ENCODE measurements at regions not wholly inside any gene's neighbourhood (a gene's known extent, or its start where the extent isn't known, plus 50 kb on each side); places are given as distances from the start of the nearest gene placed in this dataset.

DNA sequence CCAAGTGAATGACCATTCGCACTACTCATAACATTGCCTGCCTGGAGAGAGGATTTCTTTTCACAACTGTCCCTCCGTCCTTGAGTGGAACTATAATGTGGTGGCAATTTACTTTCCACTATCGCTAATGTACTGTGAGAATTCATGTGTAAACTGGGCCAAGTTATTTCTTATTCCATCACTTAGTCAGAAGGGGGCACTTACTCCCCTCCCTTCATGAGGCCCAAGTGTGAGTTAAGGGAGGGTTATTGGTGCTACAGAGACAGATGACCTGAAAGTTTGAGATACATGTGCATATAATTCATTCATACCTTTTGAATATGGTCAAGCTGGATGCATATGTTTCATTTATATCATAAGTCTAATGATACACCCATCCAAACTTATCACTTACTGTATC is 65.2 kb upstream of the LOC128125822 start:
- Histone ChIP-seq H3K4me1 (no peaks in the 10 kb centered on the region), H3K9me3 (ENCODE audit: low read depth) (no peaks in the 10 kb centered on the region), H3K4me3 (no peak overlapping the region), H3K27ac (no peak overlapping the region), H3K9ac (no peak overlapping the region), H3K36me3 (no peaks in the 10 kb centered on the region), H3K79me2 (ENCODE audit: low read depth) (no peaks in the 10 kb centered on the region), H2AFZ (replicated peaks) (no peak overlapping the region), H3F3A (ENCODE audit: low read depth) (no peaks in the 10 kb centered on the region), H3K27me3 (no peaks in the 10 kb centered on the region), H4K20me1 (ENCODE audit: low read depth) (no peaks in the 10 kb centered on the region), H3K4me2 (no peak overlapping the region)
- TF ChIP-seq EZH2 (IDR thresholded peaks at IDR 0.05) = no peak
- TF ChIP-seq, protein P1, sequence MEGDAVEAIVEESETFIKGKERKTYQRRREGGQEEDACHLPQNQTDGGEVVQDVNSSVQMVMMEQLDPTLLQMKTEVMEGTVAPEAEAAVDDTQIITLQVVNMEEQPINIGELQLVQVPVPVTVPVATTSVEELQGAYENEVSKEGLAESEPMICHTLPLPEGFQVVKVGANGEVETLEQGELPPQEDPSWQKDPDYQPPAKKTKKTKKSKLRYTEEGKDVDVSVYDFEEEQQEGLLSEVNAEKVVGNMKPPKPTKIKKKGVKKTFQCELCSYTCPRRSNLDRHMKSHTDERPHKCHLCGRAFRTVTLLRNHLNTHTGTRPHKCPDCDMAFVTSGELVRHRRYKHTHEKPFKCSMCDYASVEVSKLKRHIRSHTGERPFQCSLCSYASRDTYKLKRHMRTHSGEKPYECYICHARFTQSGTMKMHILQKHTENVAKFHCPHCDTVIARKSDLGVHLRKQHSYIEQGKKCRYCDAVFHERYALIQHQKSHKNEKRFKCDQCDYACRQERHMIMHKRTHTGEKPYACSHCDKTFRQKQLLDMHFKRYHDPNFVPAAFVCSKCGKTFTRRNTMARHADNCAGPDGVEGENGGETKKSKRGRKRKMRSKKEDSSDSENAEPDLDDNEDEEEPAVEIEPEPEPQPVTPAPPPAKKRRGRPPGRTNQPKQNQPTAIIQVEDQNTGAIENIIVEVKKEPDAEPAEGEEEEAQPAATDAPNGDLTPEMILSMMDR (IDR thresholded peaks at IDR 0.05) = no peak
- TF ChIP-seq EZH2phosphoT487 (IDR thresholded peaks at IDR 0.05) = no peak
- H3K36me3 Mint-ChIP-seq = no peaks in the 10 kb centered on the region
- H3K4me3 Mint-ChIP-seq = no peak overlapping the region
- no peaks in the 10 kb centered on the region for H3K9me3 Mint-ChIP-seq
- no peaks in the 10 kb centered on the region for H3K4me1 Mint-ChIP-seq
- H3K27me3 Mint-ChIP-seq (ENCODE audit: insufficient read depth, low read depth) = no peaks in the 10 kb centered on the region
- DNase-seq (ENCODE audit: low spot score) = no peak
- no peak overlapping the region for H3K27ac Mint-ChIP-seq

DNA sequence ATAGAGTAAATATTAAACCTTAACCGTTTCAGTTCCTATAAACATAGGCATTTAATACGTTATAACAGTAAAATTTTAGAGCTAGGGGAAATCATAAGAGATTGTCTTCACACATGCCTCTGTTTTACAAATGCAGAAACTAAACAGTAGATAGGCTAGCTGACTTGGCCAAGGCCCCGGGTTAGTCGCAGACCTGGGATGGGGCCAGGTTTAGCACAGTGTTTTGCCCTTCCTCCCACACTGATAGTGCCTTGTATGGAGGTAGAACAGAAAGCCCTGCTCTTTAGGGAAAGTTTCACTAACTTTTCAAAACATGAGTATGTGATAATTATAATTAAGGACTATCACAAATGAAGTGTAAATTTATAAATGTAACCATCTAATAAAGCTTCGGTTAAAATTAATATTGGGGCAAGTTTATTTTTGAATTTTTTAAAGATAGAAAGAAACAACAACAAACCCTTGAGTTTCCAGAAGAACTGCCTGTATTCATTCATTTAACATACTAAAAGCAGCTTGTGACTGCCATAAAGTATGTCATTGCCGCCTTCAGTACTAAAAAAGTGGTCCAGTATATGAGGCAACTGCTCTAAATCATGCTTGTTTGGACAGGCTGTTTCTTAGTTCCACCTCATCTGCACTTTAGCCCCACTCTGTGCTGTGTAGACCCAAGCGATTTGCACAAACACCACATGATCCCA is 62.5 kb upstream of the LOC128125822 start:
- H3K4me2 ChIP-seq = no peak overlapping the region
- H3K36me3 ChIP-seq = no peaks in the 10 kb centered on the region
- no peaks in the 10 kb centered on the region for H3K79me2 ChIP-seq (ENCODE audit: low read depth)
- no peak overlapping the region for H3K27ac Mint-ChIP-seq
- H4K20me1 ChIP-seq (ENCODE audit: low read depth) = no peaks in the 10 kb centered on the region
- DNase-seq (ENCODE audit: low spot score) = no peak
- no peaks in the 10 kb centered on the region for H3K9me3 Mint-ChIP-seq
- no peaks in the 10 kb centered on the region for H3K27me3 ChIP-seq
- no peak overlapping the region for H3K27ac ChIP-seq
- no peak overlapping the region for H3K4me3 ChIP-seq
- peak overlapping the region; percentile 29 for H2AFZ ChIP-seq (replicated peaks)
- no peaks in the 10 kb centered on the region for H3K4me1 Mint-ChIP-seq
- H3K9me3 ChIP-seq (ENCODE audit: low read depth) = no peaks in the 10 kb centered on the region
- no peaks in the 10 kb centered on the region for H3K36me3 Mint-ChIP-seq
- no peaks in the 10 kb centered on the region for H3F3A ChIP-seq (ENCODE audit: low read depth)
- no peak overlapping the region for H3K9ac ChIP-seq
- no peak for TF ChIP-seq EZH2phosphoT487 (IDR thresholded peaks at IDR 0.05)
- TF ChIP-seq, protein P1 (IDR thresholded peaks at IDR 0.05) = no peak
- TF ChIP-seq EZH2 (IDR thresholded peaks at IDR 0.05) = no peak
- H3K4me1 ChIP-seq = no peaks in the 10 kb centered on the region
- no peak overlapping the region for H3K4me3 Mint-ChIP-seq
- H3K27me3 Mint-ChIP-seq (ENCODE audit: insufficient read depth, low read depth) = no peaks in the 10 kb centered on the region

DNA sequence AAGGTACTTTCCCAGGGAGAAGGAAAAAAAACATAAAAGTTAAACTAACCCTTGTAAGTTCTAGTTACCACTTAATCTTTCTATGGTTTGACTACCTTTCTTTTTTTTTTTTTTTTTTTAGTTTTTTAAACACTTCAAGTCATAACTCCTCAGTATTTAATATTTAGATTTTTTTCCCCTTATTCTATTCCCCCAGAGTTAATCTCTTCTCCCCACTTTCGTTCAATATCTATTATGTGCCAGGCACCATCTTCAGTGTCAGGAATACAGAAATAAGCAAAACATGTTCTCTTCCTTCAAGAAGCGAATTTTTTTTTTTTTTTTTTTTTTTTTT is 62.0 kb upstream of the LOC128125822 start:
- Histone ChIP-seq H3K9ac (no peak overlapping the region), H4K20me1 (ENCODE audit: low read depth) (no peaks in the 10 kb centered on the region), H3K4me3 (no peak overlapping the region), H3K79me2 (ENCODE audit: low read depth) (no peaks in the 10 kb centered on the region), H3K27ac (no peak overlapping the region), H3K4me2 (no peak overlapping the region), H3K4me1 (no peaks in the 10 kb centered on the region), H2AFZ (replicated peaks) (no peak overlapping the region), H3K27me3 (no peaks in the 10 kb centered on the region), H3F3A (ENCODE audit: low read depth) (no peaks in the 10 kb centered on the region), H3K9me3 (ENCODE audit: low read depth) (no peaks in the 10 kb centered on the region), H3K36me3 (no peaks in the 10 kb centered on the region)
- TF ChIP-seq EZH2 (IDR thresholded peaks at IDR 0.05) (no peak), EZH2phosphoT487 (IDR thresholded peaks at IDR 0.05) (no peak)
- TF ChIP-seq, protein P1 (IDR thresholded peaks at IDR 0.05) = no peak
- Mint-ChIP-seq H3K4me3 (no peak overlapping the region), H3K27ac (no peak overlapping the region), H3K36me3 (no peaks in the 10 kb centered on the region), H3K27me3 (ENCODE audit: insufficient read depth, low read depth) (no peaks in the 10 kb centered on the region), H3K4me1 (no peaks in the 10 kb centered on the region), H3K9me3 (no peaks in the 10 kb centered on the region)
- no peak for DNase-seq (ENCODE audit: low spot score)

Measured in neural progenitor cell (in vitro differentiated cells).